Gastrocnemius medialis (tissue), 4 donors: ENCODE measurements at regions not wholly inside any gene's neighbourhood (a gene's known extent, or its start where the extent isn't known, plus 50 kb on each side); places are given as distances from the start of the nearest gene placed in this dataset.

Experiments
- ATAC-seq, 2 donors: fragments of 150-250 bp; one replicate each; pipeline ENCODE4 v1.9.1; 2016
- DNase-seq, 2 donors: peaks; one replicate each; pipeline ENCODE4 v3.0.0-alpha.2; 2019
- H3K27ac ChIP-seq, 4 donors: fragments of 200-600 bp; sonication (generic); 1 replicate in 1 of 4; 2 replicates in 3 of 4; pipeline ENCODE4 v1.5.1; 2016 to 2018; ENCODE audit warnings: mild to moderate bottlenecking in 2 of 4, moderate library complexity in 1 of 4
- H3K27me3 ChIP-seq, 3 donors: fragments of 200-600 bp; sonication (generic) in 2 of 3; 1 replicate in 1 of 3; 2 replicates in 2 of 3; pipeline versions ENCODE4 v1.5.1 to v1.6.0; 2016 to 2019; ENCODE audit warnings: mild to moderate bottlenecking in 1 of 3, moderate library complexity in 1 of 3
- H3K36me3 ChIP-seq, 2 donors: fragments of 200-600 bp; sonication (generic) in 1 of 2; one replicate each; pipeline ENCODE4 v1.5.1; 2017 to 2018
- H3K4me1 ChIP-seq, 2 donors: fragments of 200-600 bp; sonication (generic) in 1 of 2; one replicate each; pipeline ENCODE4 v1.5.1; 2016 to 2017; ENCODE audit warnings: mild to moderate bottlenecking in 2 of 2
- H3K4me3 ChIP-seq, 4 donors: fragments of 200-600 bp; sonication (generic) in 3 of 4; 1 replicate in 1 of 4; 2 replicates in 3 of 4; pipeline ENCODE4 v1.5.1; 2016 to 2019; ENCODE audit warnings: mild to moderate bottlenecking in 2 of 4
- H3K9me3 ChIP-seq, 3 donors: fragments of 200-600 bp; sonication (generic) in 2 of 3; 1 replicate in 1 of 3; 2 replicates in 2 of 3; pipeline ENCODE4 v1.5.1; 2016 to 2019
- POLR2A ChIP-seq, 2 donors: fragments of 450-650 bp; IDR thresholded peaks; one replicate each; pipeline ENCODE4 v1.6.1; 2017; ENCODE audit warnings: antibody characterized with exemption in 2 of 2, mild to moderate bottlenecking in 2 of 2, moderate library complexity in 2 of 2
- in situ Hi-C, 4 donors: fragments of 200-750 bp; cut with MboI; loops; one replicate each; pipeline versions ENCODE4 v1.15.0 to v1.8.0; 2017; ENCODE audit warnings: low sequenced_read_pairs in 4 of 4
- intact Hi-C: fragments of 100-400 bp; cut with DNase I; formaldehyde crosslinking; loops from one replicate; pipeline ENCODE4 v1.15.1; 2023; ENCODE audit warnings: low total_unique reads
- TF ChIP-seq, protein P1 (sequence below), 5 experiments: fragments of 450-650 bp in 3 of 5; fragments of 200-600 bp in 2 of 5; sonication (generic) in 2 of 5; IDR thresholded peaks in 4 of 5; conservative IDR thresholded peaks in 1 of 5; 1 replicate in 4 of 5; 2 replicates in 1 of 5; pipeline ENCODE4 v1.5.1; 2016 to 2019; ENCODE audit warnings: antibody characterized with exemption in 5 of 5, mild to moderate bottlenecking in 3 of 5, moderate library complexity in 3 of 5

DNA sequence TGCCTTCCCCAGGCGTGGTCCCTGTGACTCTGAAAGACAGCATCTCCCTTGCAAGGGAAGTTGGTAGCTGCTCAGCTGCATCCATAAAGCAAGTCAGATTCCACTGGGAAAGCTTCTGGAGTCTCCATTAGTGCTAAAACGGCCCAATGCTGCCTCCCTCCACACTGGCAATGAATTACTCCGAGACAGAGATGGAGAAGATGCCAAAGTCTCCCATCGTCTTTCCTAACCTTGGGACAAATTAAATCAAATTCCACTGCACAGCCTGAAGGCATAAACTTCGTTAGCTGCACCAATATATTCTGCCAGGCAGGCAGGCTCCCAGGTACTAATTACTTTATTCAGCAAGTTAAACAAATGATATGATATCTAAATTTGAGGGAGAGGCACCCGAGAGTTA lies 106.3 kb upstream of the GJB5 start:
- Histone ChIP-seq H3K9me3 (no peaks in the 10 kb centered on the region), H3K4me1 (no peaks in the 10 kb centered on the region), H3K27ac (no peak overlapping the region), H3K27me3 (peaks cover 11 to 20% (median 16%) of the 10 kb centered on the region in 3 donors), H3K4me3 (no peak overlapping the region), H3K36me3 (no peaks in the 10 kb centered on the region)
- ATAC-seq (no peak), DNase-seq (no peak)
- TF ChIP-seq, protein P1, sequence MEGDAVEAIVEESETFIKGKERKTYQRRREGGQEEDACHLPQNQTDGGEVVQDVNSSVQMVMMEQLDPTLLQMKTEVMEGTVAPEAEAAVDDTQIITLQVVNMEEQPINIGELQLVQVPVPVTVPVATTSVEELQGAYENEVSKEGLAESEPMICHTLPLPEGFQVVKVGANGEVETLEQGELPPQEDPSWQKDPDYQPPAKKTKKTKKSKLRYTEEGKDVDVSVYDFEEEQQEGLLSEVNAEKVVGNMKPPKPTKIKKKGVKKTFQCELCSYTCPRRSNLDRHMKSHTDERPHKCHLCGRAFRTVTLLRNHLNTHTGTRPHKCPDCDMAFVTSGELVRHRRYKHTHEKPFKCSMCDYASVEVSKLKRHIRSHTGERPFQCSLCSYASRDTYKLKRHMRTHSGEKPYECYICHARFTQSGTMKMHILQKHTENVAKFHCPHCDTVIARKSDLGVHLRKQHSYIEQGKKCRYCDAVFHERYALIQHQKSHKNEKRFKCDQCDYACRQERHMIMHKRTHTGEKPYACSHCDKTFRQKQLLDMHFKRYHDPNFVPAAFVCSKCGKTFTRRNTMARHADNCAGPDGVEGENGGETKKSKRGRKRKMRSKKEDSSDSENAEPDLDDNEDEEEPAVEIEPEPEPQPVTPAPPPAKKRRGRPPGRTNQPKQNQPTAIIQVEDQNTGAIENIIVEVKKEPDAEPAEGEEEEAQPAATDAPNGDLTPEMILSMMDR (IDR thresholded peaks at IDR 0.05 in 4 of 5, conservative IDR thresholded peaks at IDR 0.05 in 1 of 5): no peak
- TF ChIP-seq POLR2A (IDR thresholded peaks at IDR 0.05): no peak
- intact Hi-C loops (no loop called here), in situ Hi-C loops (no loop called here)

DNA sequence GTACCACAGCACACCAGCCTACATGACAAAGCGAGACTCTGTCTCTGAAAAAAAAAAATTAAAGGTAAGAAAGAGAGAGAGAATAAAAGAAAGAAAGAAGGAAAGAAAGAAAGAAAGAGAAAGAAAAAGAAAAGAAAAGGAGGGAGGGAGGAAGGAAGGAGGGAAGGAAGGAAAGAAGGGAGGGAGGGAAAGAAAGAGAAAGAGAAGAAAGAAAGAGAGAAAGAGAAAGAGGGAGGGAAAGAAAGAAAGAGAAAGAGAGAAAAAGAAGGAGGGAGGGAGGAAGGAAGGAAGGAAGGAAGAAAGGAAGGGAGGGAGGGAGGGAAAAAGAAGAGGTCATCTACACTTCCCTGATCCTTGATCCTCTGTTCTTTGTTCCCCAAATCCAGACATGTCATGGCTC lies 104.8 kb upstream of the GJB5 start:
- ATAC-seq: no peak
- no peak overlapping the region for H3K4me3 ChIP-seq
- TF ChIP-seq POLR2A (IDR thresholded peaks at IDR 0.05): no peak
- TF ChIP-seq, protein P1 (IDR thresholded peaks at IDR 0.05 in 4 of 5, conservative IDR thresholded peaks at IDR 0.05 in 1 of 5): no peak
- peaks cover 11 to 20% (median 16%) of the 10 kb centered on the region in 3 donors for H3K27me3 ChIP-seq
- no peaks in the 10 kb centered on the region for H3K9me3 ChIP-seq
- no peak overlapping the region for H3K27ac ChIP-seq
- DNase-seq: no peak
- intact Hi-C loops (no loop called here), in situ Hi-C loops (no loop called here)
- H3K36me3 ChIP-seq: no peaks in the 10 kb centered on the region
- no peaks in the 10 kb centered on the region for H3K4me1 ChIP-seq

DNA sequence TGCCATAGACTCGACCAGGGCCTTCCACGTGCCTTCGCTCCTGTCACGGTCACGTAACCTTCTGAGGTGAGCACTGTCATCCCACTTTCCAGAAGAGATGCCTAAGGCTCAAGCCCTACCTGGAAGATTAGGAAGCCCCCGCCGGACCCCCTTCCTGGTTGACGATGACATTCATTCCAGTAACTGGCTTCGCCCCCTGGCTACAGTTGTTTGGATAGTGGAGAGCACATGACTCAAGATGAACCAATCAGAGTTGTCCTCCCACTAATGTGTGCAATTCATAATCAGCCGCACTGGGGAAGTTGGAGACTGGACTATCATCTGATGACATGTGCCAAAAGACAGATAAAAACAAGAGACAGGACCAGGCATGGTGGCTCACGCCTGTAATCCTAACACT lies 104.0 kb upstream of the GJB5 start:
- Histone ChIP-seq H3K36me3 (no peaks in the 10 kb centered on the region), H3K4me1 (no peaks in the 10 kb centered on the region), H3K4me3 (no peak overlapping the region), H3K27me3 (peaks cover 11 to 20% (median 16%) of the 10 kb centered on the region in 3 donors), H3K27ac (no peak overlapping the region), H3K9me3 (no peaks in the 10 kb centered on the region)
- ATAC-seq (no peak), DNase-seq (no peak)
- intact Hi-C loops (no loop called here), in situ Hi-C loops (no loop called here)
- no peak for TF ChIP-seq POLR2A (IDR thresholded peaks at IDR 0.05)
- TF ChIP-seq, protein P1 (IDR thresholded peaks at IDR 0.05 in 4 of 5, conservative IDR thresholded peaks at IDR 0.05 in 1 of 5): no peak

DNA sequence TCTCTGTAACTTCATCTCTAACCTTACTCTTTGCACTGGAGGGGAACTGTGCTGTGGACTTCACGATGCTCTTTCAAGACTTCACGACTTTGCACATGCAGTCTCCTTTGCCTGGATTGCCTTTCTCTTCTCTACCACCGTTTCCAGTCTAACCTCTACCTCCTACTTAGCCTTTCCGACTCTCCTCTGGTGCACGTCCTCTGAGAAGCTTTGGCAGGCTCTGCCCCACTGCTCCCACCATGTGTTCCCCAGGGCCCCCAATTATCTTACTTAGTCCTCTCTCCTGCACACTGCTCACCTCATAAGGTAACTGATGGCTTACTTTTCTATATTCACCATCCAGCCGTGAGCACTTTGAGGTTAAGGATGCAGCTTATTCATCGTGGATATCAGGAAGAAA lies 101.7 kb upstream of the GJB5 start:
- in situ Hi-C loops (no loop called here), intact Hi-C loops (no loop called here)
- Histone ChIP-seq H3K9me3 (no peaks in the 10 kb centered on the region), H3K4me1 (no peaks in the 10 kb centered on the region), H3K4me3 (no peak overlapping the region), H3K27me3 (peaks cover 7 to 11% (median 8%) of the 10 kb centered on the region in 3 donors), H3K36me3 (no peaks in the 10 kb centered on the region), H3K27ac (no peak overlapping the region)
- TF ChIP-seq, protein P1 (IDR thresholded peaks at IDR 0.05 in 4 of 5, conservative IDR thresholded peaks at IDR 0.05 in 1 of 5): no peak
- TF ChIP-seq POLR2A (IDR thresholded peaks at IDR 0.05): no peak
- DNase-seq: no peak
- no peak for ATAC-seq

DNA sequence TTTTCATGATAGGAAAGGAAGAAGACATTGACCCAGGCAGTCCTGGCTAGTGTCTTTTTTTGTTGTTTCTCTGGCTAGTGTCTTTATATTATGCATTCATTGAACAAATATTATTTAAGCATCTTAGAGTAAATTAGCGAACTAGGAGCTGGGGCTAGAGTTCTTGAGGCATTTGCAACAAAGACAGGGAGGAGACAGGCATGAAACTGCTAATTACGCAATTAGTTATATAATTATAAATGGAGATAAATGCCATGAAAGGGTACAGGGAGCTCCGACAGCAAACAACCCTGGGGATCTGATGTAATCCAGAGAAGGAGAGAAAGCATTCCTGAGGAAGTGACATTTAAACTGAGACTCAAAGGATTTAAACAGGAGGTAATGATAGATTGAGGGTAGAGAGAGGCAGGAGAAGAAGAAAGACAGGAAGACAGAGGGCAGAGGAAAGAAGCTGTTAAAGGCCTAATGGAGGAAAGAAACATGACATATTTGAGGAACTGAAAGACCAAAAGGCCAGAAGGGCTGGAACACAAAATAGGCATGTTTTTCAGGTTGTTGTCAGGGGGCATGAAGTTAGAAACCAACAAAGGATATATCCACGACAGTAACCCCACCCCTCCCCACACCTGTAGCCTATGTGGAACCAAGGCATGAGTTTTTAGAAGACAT lies 99.5 kb upstream of the GJB5 start:
- Histone ChIP-seq H3K9me3 (no peaks in the 10 kb centered on the region), H3K27me3 (peaks cover 0 to 11% (median 5%) of the 10 kb centered on the region in 3 donors), H3K36me3 (no peaks in the 10 kb centered on the region), H3K4me3 (no peak overlapping the region), H3K27ac (no peak overlapping the region), H3K4me1 (no peaks in the 10 kb centered on the region)
- DNase-seq: no peak
- ATAC-seq: no peak
- intact Hi-C loops: no loop called here
- TF ChIP-seq POLR2A (IDR thresholded peaks at IDR 0.05): no peak
- TF ChIP-seq, protein P1 (IDR thresholded peaks at IDR 0.05 in 4 of 5, conservative IDR thresholded peaks at IDR 0.05 in 1 of 5): no peak
- in situ Hi-C loops: no loop called here
